Activated CD4-positive, alpha-beta memory T cell treated with anti-CD3 and anti-CD28 coated beads for 36 hours (primary cell): ENCODE measurements at regions not wholly inside any gene's neighbourhood (a gene's known extent, or its start where the extent isn't known, plus 50 kb on each side); places are given as distances from the start of the nearest gene placed in this dataset.

Experiments used
- CTCF ChIA-PET: fragments of 350-600 bp; sonication (Branson Sonifier 250); formaldehyde crosslinking; loops from one replicate; lab custom pipeline; 2021; ENCODE audit warnings: antibody characterized with exemption, inconsistent platforms; lab: Charles Lee
- POLR2A ChIA-PET: fragments of 350-600 bp; sonication (Branson Sonifier 250); formaldehyde crosslinking; loops from one replicate; lab custom pipeline; 2021; ENCODE audit warnings: antibody characterized with exemption; lab: Charles Lee
- DNase-seq: peaks from one replicate; pipeline ENCODE4 v3.0.0-alpha.2; 2020
- H3K27ac Mint-ChIP-seq: one replicate; pipeline ENCODE4 v1.8.0; 2021; ENCODE audit warnings: mixed read lengths
- H3K27me3 Mint-ChIP-seq: one replicate; pipeline ENCODE4 v1.8.0; 2021; ENCODE audit warnings: mixed read lengths
- H3K36me3 Mint-ChIP-seq: one replicate; pipeline ENCODE4 v1.8.0; 2021; ENCODE audit warnings: mixed read lengths
- H3K4me1 Mint-ChIP-seq: one replicate; pipeline ENCODE4 v1.8.0; 2021; ENCODE audit warnings: low read depth, mixed read lengths
- H3K4me3 Mint-ChIP-seq: one replicate; pipeline ENCODE4 v1.8.0; 2021; ENCODE audit warnings: mild to moderate bottlenecking, mixed read lengths
- H3K9me3 Mint-ChIP-seq: one replicate; pipeline ENCODE4 v1.8.0; 2021; ENCODE audit warnings: mixed read lengths
- intact Hi-C: fragments of 100-400 bp; cut with micrococcal nuclease; formaldehyde crosslinking; loops from one replicate; pipeline ENCODE4 v1.15.1; 2023

DNA sequence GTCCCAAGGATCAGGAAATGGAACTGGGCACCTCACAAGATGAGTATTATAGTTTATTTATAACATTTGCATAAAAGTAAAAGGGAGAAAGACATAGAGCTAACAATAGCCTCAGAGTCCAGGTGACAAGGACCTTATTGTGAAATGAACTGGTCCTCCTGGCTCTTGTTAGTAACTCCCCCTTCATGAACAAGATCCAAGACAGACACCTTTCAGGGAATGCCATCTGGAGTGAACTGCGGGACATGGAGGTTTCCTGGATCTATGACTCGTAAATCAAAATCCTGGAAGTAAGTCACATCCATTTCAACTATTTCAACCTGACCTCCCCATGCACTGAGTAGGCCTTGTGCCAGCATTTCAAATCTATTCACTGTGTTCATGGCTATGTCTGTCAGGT lies 129.5 kb upstream of the GAS1 start:
- no peaks in the 10 kb centered on the region for H3K4me1 Mint-ChIP-seq
- no peaks in the 10 kb centered on the region for H3K36me3 Mint-ChIP-seq
- H3K27me3 Mint-ChIP-seq = no peaks in the 10 kb centered on the region
- peaks cover 7% of the 10 kb centered on the region for H3K9me3 Mint-ChIP-seq
- CTCF ChIA-PET = no interaction called here
- DNase-seq = no peak
- intact Hi-C loops = no loop called here
- H3K27ac Mint-ChIP-seq = no peak overlapping the region
- POLR2A ChIA-PET = no interaction called here
- no peak overlapping the region for H3K4me3 Mint-ChIP-seq

DNA sequence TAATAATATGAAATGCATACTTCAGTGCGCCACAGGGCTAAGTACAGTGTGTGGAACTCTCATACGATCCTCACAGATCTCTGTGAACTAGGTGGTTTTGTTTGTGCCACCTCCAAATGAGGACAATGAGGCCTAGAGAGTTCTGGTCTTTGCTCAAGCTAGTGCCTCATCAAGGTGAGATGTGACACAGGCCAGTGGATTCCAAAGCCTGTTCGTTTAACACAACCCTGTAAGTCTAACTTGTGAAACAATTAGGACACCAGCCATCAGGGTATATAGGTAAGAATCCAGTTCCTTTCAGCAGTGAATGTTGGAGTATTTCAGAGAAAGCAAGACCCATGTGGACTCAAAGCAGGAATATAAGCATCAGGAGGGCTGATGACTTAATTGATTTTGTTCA lies 130.7 kb upstream of the GAS1 start:
- no peak for DNase-seq
- H3K4me1 Mint-ChIP-seq = no peaks in the 10 kb centered on the region
- POLR2A ChIA-PET = no interaction called here
- no peaks in the 10 kb centered on the region for H3K27me3 Mint-ChIP-seq
- CTCF ChIA-PET = no interaction called here
- H3K27ac Mint-ChIP-seq = no peak overlapping the region
- no peak overlapping the region for H3K4me3 Mint-ChIP-seq
- H3K9me3 Mint-ChIP-seq = peaks cover 7% of the 10 kb centered on the region
- no peaks in the 10 kb centered on the region for H3K36me3 Mint-ChIP-seq
- intact Hi-C loops = no loop called here

DNA sequence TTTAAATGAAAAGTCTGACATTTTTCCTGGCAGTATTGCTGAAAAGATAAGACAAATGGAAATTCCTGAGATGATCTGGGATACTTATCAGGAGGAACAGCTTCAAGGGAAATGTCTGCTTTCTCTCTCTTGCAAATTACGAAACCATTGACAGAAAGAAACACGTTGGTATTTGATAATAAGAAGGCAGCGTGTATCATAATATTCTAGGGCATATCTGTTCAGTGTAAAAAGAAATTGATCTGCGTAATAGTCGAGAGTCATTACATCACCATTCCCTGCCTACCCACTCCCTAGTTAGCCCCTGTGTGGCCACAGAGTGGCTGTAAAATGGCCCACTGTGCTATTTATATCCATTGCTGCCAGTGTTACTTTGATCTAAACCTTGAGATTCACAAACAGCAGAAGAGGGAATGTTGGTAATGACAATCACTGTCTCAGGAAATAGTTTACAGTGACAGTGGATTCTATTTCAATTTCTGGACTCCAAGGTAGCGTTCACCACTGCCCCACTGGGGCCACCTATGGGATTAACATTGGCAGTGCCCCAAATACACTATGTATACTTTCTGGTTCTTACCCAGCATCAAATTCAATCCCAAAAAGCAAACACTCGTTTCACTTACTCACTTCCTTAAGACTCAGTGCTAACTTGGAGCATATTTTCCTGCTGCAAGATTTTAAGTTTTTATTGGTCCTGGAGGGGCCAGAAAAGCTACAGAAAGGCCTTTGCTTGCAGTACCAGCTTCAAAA lies 133.4 kb upstream of the GAS1 start:
- Mint-ChIP-seq H3K27me3 (no peaks in the 10 kb centered on the region), H3K36me3 (no peaks in the 10 kb centered on the region), H3K4me3 (no peak overlapping the region), H3K9me3 (peaks cover 7% of the 10 kb centered on the region), H3K27ac (no peak overlapping the region), H3K4me1 (no peaks in the 10 kb centered on the region)
- DNase-seq = no peak
- POLR2A ChIA-PET = no interaction called here
- intact Hi-C loops = no loop called here
- CTCF ChIA-PET = no interaction called here

DNA sequence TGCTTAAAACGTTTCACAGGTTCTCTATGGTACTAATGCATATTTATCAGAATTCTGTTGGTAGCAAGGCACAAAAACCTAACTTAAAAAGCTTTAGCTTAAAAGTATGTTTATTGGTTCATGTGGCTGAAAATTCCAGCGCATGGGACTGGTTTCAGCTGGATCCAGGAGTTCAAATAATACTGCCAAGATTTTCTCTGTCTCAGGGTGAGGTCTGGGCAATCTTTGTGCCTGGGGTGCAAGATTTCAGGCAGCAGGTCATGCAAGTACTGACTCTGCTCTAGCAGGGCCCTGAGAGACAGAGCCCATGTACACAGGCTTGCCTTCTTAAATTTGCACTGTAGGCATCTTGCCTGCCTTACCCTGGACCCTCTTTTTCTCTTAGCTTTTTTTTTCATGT lies 134.2 kb upstream of the GAS1 start:
- H3K27ac Mint-ChIP-seq = no peak overlapping the region
- CTCF ChIA-PET = no interaction called here

DNA sequence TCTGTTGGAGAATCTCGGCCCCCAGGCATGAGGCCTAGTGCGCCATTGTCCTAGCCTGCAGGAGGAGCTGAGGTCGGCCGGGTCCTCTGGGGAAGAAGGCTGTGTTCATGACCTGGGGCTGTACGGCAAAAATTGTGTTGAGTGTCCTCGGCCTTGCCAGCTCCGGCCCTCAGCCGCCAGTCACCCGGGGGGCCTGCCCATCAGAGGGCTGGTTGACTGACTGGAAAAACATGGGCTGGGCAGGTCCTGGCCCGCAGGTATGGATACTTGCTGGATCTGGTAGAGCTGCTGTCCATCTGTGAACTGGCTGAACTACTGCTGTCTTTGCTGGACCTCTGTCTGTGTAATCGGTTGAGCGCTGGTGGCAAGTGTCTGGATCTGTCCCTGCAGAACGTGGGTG lies 136.7 kb upstream of the GAS1 start:
- peaks cover 7% of the 10 kb centered on the region for H3K9me3 Mint-ChIP-seq
- H3K4me3 Mint-ChIP-seq = no peak overlapping the region
- no peaks in the 10 kb centered on the region for H3K36me3 Mint-ChIP-seq
- ChIA-PET CTCF (no interaction called here), POLR2A (no interaction called here)
- H3K27ac Mint-ChIP-seq = no peak overlapping the region
- no peaks in the 10 kb centered on the region for H3K27me3 Mint-ChIP-seq
- DNase-seq = no peak
- H3K4me1 Mint-ChIP-seq = no peaks in the 10 kb centered on the region
- intact Hi-C loops = no loop called here

More for the DNA sequence above, 134.2 kb upstream of the GAS1 start:
- peaks cover 7% of the 10 kb centered on the region for H3K9me3 Mint-ChIP-seq
- H3K36me3 Mint-ChIP-seq = no peaks in the 10 kb centered on the region
- intact Hi-C loops = no loop called here
- no peaks in the 10 kb centered on the region for H3K4me1 Mint-ChIP-seq
- DNase-seq = no peak
- H3K27me3 Mint-ChIP-seq = no peaks in the 10 kb centered on the region
- H3K4me3 Mint-ChIP-seq = no peak overlapping the region
- POLR2A ChIA-PET = no interaction called here

DNA sequence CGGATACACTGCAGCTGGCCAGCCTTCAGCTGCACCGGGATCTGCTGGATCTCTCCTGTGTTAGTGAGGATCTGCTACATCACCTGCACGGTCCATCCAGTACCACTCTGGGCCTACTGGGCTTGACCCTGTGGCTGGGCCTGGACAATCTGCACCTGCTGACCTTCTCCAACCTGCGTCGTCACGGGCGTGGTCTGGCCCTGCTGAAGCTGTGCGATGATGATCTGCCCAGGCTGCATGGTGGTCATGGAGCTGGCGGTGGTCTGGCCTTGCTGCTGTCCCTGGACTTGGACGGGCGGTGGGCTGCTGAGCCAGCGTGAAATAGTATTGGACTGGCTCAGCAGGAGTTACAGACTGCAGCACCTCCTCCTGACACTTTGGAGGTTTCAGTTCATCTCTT lies 137.1 kb upstream of the GAS1 start:
- Mint-ChIP-seq H3K4me3 (no peak overlapping the region), H3K9me3 (peaks cover 5% of the 10 kb centered on the region), H3K4me1 (no peaks in the 10 kb centered on the region), H3K27me3 (no peaks in the 10 kb centered on the region), H3K27ac (no peak overlapping the region), H3K36me3 (no peaks in the 10 kb centered on the region)
- CTCF ChIA-PET = no interaction called here
- no peak for DNase-seq
- intact Hi-C loops = no loop called here
- POLR2A ChIA-PET = no interaction called here

DNA sequence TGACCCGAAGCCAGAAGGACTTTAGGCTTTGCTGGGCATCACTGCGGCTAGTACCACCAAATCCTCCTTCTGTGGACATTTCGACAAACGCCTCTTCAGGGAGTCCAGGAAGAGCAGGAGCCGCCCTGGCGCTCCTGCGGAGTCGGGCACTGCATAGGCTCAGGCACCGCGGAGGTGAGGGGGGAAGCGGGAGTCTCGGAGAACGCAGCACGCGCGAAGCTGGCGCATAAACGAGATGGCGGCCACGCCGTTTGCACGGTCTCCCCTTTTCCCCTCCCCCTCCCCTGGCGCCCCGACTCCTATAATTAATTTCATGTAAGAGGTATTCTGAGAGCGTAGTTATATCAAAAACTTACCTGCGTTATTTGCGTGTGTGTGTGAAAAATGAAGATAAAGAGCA lies 137.8 kb upstream of the GAS1 start:
- no peaks in the 10 kb centered on the region for H3K27me3 Mint-ChIP-seq
- ChIA-PET CTCF (no interaction called here), POLR2A (no interaction called here)
- DNase-seq = no peak
- no peak overlapping the region for H3K4me3 Mint-ChIP-seq
- intact Hi-C loops = no loop called here
- no peaks in the 10 kb centered on the region for H3K36me3 Mint-ChIP-seq
- H3K4me1 Mint-ChIP-seq = no peaks in the 10 kb centered on the region
- H3K27ac Mint-ChIP-seq = no peak overlapping the region
- no peaks in the 10 kb centered on the region for H3K9me3 Mint-ChIP-seq

DNA sequence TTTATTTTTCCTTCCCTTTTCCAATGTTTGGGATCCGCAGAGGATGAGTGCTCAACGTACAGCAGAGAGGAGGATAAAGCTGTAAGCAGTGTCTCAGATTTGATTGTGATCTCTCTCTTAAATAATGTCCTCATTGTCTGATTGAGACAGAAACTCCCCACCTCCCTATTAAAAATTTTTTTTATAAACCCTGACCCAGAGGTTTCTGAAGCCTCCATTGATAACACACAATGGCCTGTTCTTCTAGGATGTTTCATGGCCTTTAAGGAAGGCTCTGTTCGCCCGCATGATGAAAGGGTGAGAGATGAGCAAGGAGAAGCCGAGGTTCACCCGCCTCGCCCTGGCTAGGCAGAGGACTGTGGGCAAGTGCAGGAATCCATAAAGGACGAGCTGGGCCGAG lies 138.2 kb upstream of the GAS1 start:
- Mint-ChIP-seq H3K27me3 (no peaks in the 10 kb centered on the region), H3K4me3 (no peak overlapping the region), H3K4me1 (no peaks in the 10 kb centered on the region), H3K27ac (no peak overlapping the region), H3K9me3 (no peaks in the 10 kb centered on the region), H3K36me3 (no peaks in the 10 kb centered on the region)
- CTCF ChIA-PET = no interaction called here
- POLR2A ChIA-PET = no interaction called here
- DNase-seq = no peak
- intact Hi-C loops = no loop called here

DNA sequence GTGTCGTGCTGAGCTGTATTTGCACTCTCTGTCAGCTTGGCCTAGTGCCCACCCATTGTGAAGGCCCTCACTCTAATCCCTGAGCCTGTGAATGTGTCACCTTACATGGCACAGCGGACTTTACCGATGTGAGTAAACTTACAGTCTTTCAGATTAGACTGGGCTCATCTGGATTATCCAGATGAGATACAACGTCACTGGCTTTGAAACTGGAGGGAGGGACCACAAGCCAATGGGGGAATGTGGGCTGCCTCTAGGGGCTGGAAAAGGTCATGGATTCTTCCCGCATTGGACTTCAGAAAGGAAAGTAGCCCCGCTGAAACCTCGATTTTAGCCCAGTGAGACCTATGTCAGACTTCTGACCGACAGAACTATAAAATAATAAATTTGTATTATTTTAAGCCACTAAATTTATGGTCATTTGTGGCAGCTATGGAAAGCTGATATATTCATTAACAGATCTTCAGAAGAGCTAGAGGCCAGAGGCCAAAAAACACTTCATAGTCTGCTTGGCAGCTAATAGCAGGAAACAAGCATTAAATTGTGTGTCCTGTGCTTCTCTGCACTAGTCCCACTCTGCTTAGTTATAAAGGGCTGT lies 139.0 kb upstream of the GAS1 start:
- no peaks in the 10 kb centered on the region for H3K9me3 Mint-ChIP-seq
- CTCF ChIA-PET = no interaction called here

DNA sequence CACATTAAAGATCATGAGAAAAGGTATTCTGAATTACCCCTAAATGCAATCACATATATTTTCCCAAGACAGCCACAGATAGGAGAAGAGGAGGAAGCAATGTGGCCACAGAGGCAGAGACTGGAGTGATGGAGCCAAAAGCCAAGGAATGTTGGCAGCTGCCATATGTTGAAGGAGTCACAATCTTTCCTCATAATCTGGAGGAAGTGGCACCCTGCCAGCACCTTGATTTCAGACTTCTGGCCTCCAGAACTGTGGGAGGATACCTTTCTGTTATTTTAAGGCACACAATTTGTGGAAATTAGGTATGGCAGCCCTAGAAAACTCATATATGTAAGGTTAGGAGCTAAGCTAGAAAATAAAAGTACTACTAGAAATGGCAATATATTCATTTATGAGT lies 139.9 kb upstream of the GAS1 start:
- no peaks in the 10 kb centered on the region for H3K27me3 Mint-ChIP-seq
- no peak overlapping the region for H3K27ac Mint-ChIP-seq
- no peak for DNase-seq
- ChIA-PET POLR2A (no interaction called here), CTCF (no interaction called here)
- no peaks in the 10 kb centered on the region for H3K9me3 Mint-ChIP-seq
- no peak overlapping the region for H3K4me3 Mint-ChIP-seq
- no peaks in the 10 kb centered on the region for H3K4me1 Mint-ChIP-seq
- H3K36me3 Mint-ChIP-seq = no peaks in the 10 kb centered on the region
- intact Hi-C loops = no loop called here

More for the DNA sequence above, 139.0 kb upstream of the GAS1 start:
- Mint-ChIP-seq H3K27ac (no peak overlapping the region), H3K36me3 (no peaks in the 10 kb centered on the region), H3K27me3 (no peaks in the 10 kb centered on the region), H3K4me3 (no peak overlapping the region), H3K4me1 (no peaks in the 10 kb centered on the region)
- POLR2A ChIA-PET = no interaction called here
- no peak for DNase-seq
- intact Hi-C loops = no loop called here

DNA sequence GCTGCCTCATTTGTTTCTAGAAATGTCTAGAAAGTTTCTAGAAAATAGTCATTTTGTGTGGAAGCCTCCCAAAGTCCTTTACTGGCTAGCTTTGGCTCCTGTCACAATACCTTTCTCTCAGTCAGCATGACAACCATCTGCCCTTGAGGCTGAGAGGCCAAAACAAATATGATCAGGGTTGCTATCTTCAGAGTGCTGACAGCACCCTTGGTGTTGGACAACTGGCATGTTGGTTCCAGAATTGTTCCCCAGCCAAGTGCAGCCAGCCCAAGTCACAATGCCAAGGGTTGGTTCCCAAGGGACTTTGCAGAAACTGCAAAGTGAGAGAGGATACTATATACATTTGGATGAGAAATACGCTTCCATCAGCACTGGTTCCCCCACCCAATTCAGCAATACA lies 140.9 kb upstream of the GAS1 start:
- H3K27me3 Mint-ChIP-seq = no peaks in the 10 kb centered on the region
- ChIA-PET POLR2A (no interaction called here), CTCF (no interaction called here)
- H3K27ac Mint-ChIP-seq = no peak overlapping the region
- no peak for DNase-seq
- intact Hi-C loops = no loop called here
- no peaks in the 10 kb centered on the region for H3K36me3 Mint-ChIP-seq
- no peaks in the 10 kb centered on the region for H3K4me1 Mint-ChIP-seq
- no peak overlapping the region for H3K4me3 Mint-ChIP-seq
- no peaks in the 10 kb centered on the region for H3K9me3 Mint-ChIP-seq

DNA sequence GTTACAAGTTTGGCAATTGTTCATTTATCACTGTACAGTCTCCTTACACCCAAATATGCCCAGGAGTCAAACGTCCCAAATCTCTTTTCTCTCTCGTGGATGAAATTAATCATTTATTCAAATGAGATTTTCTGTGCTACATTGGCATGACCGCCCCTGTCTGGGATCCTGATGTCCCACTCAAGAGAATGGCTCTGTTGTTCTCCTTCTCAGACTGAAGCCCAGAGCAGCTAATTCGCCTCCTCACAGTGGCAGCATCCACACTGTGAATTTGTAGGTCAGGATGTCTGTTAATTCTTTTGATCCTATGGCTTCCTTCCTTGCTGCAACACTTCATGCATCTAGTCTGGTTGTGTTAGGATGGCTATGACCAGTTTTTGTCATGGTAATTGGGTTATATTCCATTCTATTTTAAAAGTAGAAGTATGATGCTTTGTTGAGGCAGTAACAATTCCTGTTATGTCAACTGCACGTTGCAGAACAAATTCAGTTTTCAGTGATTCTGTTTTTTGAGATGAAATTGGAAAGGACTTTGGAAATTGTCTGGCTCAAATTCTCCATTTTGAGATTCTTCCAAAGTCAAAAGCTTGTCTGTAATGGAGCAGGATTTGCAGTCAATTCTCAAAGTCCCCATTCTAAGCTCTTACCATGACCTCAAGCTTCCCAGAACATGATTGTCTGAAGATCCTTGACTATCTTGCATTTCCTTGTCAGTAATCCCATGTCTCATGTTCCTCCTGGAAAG lies 141.5 kb upstream of the GAS1 start:
- no peaks in the 10 kb centered on the region for H3K36me3 Mint-ChIP-seq
- POLR2A ChIA-PET = no interaction called here
- H3K9me3 Mint-ChIP-seq = peaks cover under 1% of the 10 kb centered on the region
- no peak overlapping the region for H3K4me3 Mint-ChIP-seq
- no peaks in the 10 kb centered on the region for H3K27me3 Mint-ChIP-seq
- no peak overlapping the region for H3K27ac Mint-ChIP-seq
- H3K4me1 Mint-ChIP-seq = no peaks in the 10 kb centered on the region
- no peak for DNase-seq
- intact Hi-C loops = no loop called here
- CTCF ChIA-PET = no interaction called here

DNA sequence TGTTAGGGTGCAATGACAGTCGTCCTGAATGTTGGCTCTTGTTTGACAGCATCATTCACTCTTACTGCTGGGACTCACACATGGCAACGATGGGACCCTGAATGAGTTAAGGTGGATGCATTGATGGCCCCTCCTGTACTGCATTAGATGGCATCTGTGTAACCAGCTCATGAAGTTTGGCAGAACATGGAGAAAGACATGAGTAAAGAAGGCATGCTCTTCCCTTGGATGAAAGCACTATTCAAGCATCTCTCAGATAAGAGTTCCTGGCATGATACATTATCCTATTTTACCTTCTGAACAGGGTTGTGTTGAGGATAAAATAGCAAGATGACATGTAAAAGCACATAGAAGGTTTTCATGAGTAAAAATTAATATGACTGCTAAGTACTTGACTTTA lies 142.2 kb upstream of the GAS1 start:
- no peaks in the 10 kb centered on the region for H3K36me3 Mint-ChIP-seq
- POLR2A ChIA-PET = no interaction called here
- no peak for DNase-seq
- no peak overlapping the region for H3K4me3 Mint-ChIP-seq
- intact Hi-C loops = no loop called here
- H3K27ac Mint-ChIP-seq = no peak overlapping the region
- no peaks in the 10 kb centered on the region for H3K27me3 Mint-ChIP-seq
- peaks cover 3% of the 10 kb centered on the region for H3K9me3 Mint-ChIP-seq
- no peaks in the 10 kb centered on the region for H3K4me1 Mint-ChIP-seq
- CTCF ChIA-PET = no interaction called here
